Epithelial cell of proximal tubule (primary cell): ENCODE measurements at regions not wholly inside any gene's neighbourhood (a gene's known extent, or its start where the extent isn't known, plus 50 kb on each side); places are given as distances from the start of the nearest gene placed in this dataset.

Source experiments
- DNase-seq: peaks from one replicate; pipeline ENCODE4 v3.0.0-alpha.2; 2011; ENCODE audit warnings: low read depth
- H3K4me3 ChIP-seq: 2 replicates; pipeline ENCODE4 v1.5.1; 2011; ENCODE audit warnings: low read depth, mild to moderate bottlenecking, low read length
- TF ChIP-seq, protein P1 (sequence below): conservative IDR thresholded peaks from 2 replicates; pipeline ENCODE4 v1.5.1; 2012; ENCODE audit warnings: low read depth, mild to moderate bottlenecking, low read length

DNA sequence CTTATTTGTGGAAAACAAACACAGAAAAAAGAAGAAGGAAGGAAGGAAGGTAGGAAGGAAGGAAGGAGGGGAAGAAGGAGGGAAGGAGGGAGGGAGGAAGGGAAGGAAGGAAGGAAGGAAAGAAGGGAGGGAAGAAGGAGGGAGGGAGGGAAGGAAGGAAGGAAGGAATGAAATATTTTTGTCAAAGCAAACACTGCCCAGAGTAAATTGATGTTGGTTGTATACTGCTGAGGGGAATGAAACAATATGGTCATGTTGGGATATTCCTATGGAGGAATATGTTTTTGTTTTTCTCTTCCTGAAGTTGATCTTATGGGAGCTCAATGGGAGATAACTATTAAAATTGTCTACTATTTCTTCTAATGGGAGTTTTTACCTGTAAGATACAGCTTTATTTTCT, 717.5 kb upstream of the LRFN5 start:
- no peak overlapping the region for H3K4me3 ChIP-seq
- TF ChIP-seq, protein P1, sequence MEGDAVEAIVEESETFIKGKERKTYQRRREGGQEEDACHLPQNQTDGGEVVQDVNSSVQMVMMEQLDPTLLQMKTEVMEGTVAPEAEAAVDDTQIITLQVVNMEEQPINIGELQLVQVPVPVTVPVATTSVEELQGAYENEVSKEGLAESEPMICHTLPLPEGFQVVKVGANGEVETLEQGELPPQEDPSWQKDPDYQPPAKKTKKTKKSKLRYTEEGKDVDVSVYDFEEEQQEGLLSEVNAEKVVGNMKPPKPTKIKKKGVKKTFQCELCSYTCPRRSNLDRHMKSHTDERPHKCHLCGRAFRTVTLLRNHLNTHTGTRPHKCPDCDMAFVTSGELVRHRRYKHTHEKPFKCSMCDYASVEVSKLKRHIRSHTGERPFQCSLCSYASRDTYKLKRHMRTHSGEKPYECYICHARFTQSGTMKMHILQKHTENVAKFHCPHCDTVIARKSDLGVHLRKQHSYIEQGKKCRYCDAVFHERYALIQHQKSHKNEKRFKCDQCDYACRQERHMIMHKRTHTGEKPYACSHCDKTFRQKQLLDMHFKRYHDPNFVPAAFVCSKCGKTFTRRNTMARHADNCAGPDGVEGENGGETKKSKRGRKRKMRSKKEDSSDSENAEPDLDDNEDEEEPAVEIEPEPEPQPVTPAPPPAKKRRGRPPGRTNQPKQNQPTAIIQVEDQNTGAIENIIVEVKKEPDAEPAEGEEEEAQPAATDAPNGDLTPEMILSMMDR = no peak
- DNase-seq = no peak

DNA sequence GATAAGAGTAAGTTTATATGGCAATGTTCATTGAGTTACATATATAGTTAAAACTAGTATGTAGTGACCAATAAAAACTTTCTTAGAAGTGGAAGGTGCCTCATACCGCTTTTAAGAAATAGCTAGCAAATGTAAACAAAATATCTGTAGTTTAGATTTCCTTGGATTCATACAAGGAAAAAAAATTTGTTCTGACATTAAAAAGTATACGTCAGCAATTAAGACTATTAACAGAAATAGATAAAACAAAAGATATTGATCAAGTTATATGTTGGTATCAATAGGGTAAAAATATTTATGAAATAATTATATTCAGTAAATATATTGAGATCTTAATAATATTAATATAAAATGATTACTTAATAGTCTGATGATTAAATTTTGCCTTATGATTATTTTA, 718.8 kb upstream of the LRFN5 start:
- TF ChIP-seq, protein P1 = no peak
- no peak overlapping the region for H3K4me3 ChIP-seq
- no peak for DNase-seq

DNA sequence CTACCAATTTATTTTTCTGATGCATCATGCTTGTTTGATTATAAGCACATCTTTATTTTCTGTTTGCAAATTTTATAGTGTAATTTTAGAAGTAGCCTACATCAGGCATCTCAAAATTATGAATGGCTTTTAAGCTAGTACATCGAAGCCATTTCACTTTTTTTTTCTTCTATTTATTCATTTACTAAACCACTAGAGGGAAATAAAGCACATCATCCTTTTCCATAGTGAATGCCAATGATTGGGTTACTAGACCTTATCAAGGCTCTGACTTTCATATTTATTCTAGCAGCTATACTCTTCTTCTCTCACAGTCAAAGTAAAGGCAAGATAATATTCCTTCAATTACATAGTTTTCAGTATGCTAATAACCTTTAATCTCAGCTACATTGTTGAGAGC, 736.4 kb upstream of the LRFN5 start:
- DNase-seq = no peak
- TF ChIP-seq, protein P1 = peak; percentile 25
- no peak overlapping the region for H3K4me3 ChIP-seq

DNA sequence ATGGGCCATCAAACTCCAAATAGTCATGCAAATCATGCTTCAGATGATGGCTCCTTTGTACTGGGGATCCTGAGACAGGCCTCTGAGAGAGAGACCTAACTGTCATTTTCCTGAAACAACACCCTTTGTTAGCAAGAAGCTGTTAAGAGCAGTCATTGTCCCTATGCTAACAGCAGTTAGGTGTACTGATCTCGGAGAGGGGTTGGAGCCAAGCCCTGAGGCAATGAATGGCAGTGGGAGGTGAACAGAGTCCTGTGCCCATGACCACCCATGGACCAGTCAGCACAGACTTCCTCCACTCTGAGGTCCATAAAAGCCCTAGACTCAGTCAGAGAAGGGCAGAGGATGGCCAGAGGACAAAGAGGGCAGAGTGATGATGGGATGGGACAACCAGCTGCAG, 747.6 kb upstream of the LRFN5 start:
- TF ChIP-seq, protein P1 = no peak
- no peak overlapping the region for H3K4me3 ChIP-seq
- DNase-seq = no peak

- TF ChIP-seq, protein P1 = no peak
- DNase-seq = no peak
- no peak overlapping the region for H3K4me3 ChIP-seq
Measured at GRCh38 chr14:40855343-40855742, 751.3 kb upstream of the LRFN5 start.

GRCh38 chr14:40850191-40850590, 756.5 kb upstream of the LRFN5 start:
- DNase-seq = no peak
- TF ChIP-seq, protein P1 = no peak
- H3K4me3 ChIP-seq = no peak overlapping the region

DNA sequence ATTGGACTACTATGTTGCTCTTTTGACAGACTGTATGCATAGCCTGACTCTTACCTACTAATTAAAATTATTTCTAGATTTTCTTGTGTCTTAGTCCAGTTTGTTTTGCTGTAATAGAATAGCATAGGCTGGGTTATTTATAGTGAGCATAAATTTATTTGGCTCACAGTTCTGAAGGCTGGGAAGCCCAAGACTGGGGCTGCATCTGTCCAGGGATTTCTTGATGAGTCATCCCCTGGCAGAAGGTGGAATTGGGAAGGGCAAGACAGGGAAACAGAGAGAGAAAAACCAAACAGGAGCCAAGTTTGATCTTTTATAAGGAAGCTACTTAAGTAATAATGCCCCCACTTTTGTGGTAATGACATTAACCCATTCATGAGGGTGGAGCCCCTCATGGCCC, 759.2 kb upstream of the LRFN5 start:
- no peak for DNase-seq
- TF ChIP-seq, protein P1 = no peak
- no peak overlapping the region for H3K4me3 ChIP-seq
